Muscle layer of duodenum (tissue), 2 donors: ENCODE measurements at regions not wholly inside any gene's neighbourhood (a gene's known extent, or its start where the extent isn't known, plus 50 kb on each side); places are given as distances from the start of the nearest gene placed in this dataset.

Experiments used
- H3K27ac ChIP-seq: one replicate; pipeline ENCODE4 v1.7.0; 2013; ENCODE audit warnings: mild to moderate bottlenecking, low read length
- H3K27me3 ChIP-seq: one replicate; pipeline ENCODE4 v1.7.0; 2013; ENCODE audit warnings: low read depth, mild to moderate bottlenecking, control low read depth, low read length
- H3K36me3 ChIP-seq, 2 donors: one replicate each; pipeline ENCODE4 v1.7.0; 2013; ENCODE audit warnings: low read length in 2 of 2, control low read depth in 1 of 2, mild to moderate bottlenecking in 1 of 2; ENCODE audit not compliant: insufficient read depth in 2 of 2, control insufficient read depth in 1 of 2
- H3K4me1 ChIP-seq, 2 donors: one replicate each; pipeline ENCODE4 v1.7.0; 2013; ENCODE audit warnings: low read length in 2 of 2, mild to moderate bottlenecking in 2 of 2, control low read depth in 1 of 2, moderate library complexity in 1 of 2; ENCODE audit not compliant: insufficient read depth in 2 of 2, control insufficient read depth in 1 of 2
- H3K4me3 ChIP-seq, 2 donors: one replicate each; pipeline ENCODE4 v1.7.0; 2013; ENCODE audit warnings: low read length in 2 of 2, low read depth in 1 of 2, mild to moderate bottlenecking in 1 of 2
- H3K9me3 ChIP-seq, 2 donors: one replicate each; pipeline ENCODE4 v1.7.0; 2013; ENCODE audit warnings: low read length in 2 of 2, control low read depth in 1 of 2, mild to moderate bottlenecking in 1 of 2; ENCODE audit not compliant: control insufficient read depth in 1 of 2
- donor health status: healthy.

DNA sequence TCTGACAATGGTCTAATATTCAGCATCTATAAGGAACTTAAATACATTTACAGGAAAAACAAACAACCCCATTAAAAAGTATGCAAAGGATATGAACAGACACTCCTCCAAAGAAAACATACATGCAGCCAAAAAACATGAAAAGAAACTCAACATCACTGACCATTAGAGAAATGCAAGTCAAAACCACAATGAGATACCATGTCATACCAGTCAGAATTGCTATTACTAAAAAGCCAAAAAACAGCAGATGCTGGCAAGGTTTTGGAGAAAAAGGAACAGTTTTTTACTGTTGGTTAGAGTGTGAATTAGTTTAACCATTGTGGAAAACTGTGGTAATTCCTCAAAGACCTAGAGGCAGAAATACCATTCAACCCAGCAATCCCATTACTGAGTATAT, 339.0 kb upstream of the ADGRB3 start:
- no peak overlapping the region for H3K27ac ChIP-seq
- H3K4me3 ChIP-seq: no peak overlapping the region
- no peaks in the 10 kb centered on the region for H3K27me3 ChIP-seq
- H3K4me1 ChIP-seq: no peaks in the 10 kb centered on the region
- peaks cover 0 to 2% of the 10 kb centered on the region in 2 donors for H3K9me3 ChIP-seq
- H3K36me3 ChIP-seq: no peaks in the 10 kb centered on the region

DNA sequence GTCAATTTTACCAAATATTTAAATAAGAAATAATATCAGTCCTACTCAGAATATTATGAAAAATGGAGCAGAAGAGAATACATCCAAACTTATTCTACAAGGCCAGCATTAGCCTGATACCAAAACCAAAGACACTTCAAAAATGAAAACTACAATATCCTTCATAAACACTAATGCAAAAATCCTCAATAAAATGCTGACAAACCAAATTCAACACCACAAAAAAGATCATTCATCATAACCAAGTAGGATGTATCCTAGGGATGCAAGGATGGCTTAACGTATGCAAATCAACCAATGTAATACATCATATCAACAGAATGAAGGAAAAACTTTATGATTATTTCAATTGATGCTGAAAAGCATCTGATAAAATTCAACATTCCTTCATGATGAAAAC, 352.4 kb upstream of the ADGRB3 start:
- no peak overlapping the region for H3K4me3 ChIP-seq
- no peaks in the 10 kb centered on the region for H3K4me1 ChIP-seq

DNA sequence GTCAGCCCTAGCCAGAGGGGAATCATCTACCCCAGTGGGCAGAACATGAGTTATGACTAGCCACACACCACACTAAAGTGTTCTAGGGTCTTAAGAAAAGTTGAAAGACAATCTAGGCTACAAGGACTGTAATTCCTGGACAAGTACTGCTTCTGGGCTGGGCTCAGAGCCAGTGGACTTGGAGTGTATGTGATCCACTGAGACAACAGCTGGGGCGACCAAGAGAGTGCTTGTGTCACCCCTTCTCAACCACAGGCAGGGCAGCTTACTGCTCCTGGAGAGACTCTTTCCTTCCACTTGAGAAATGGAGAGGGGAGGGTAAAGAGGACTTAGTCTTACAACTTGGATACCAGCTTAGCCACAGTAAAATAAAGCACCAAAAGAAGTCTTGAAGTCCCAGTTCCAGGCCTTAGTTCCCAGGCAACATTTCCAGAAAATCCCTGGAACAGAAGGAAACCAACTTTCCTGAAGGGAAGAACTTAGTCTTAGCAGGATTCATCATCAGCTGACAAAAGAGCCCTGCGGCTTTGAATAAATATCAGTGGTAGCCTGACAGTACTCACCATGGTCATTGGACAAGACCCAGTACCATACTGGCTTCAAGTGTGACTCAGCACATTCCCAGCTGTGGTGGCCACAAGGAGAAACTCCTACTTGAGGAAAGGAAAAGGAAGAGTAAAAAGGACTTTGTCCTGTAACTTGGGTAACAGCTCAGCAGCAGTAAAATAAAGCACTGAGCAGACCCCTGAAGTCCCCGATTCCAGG, 355.1 kb upstream of the ADGRB3 start:
- no peaks in the 10 kb centered on the region for H3K4me1 ChIP-seq
- H3K4me3 ChIP-seq: no peak overlapping the region
- H3K9me3 ChIP-seq: peaks cover 0 to 5% of the 10 kb centered on the region in 2 donors
- H3K27ac ChIP-seq: no peak overlapping the region
- no peaks in the 10 kb centered on the region for H3K27me3 ChIP-seq
- no peaks in the 10 kb centered on the region for H3K36me3 ChIP-seq

More for the DNA sequence above, 352.4 kb upstream of the ADGRB3 start:
- H3K27ac ChIP-seq: no peak overlapping the region
- H3K36me3 ChIP-seq: no peaks in the 10 kb centered on the region
- H3K9me3 ChIP-seq: peaks cover 0 to 5% of the 10 kb centered on the region in 2 donors
- no peaks in the 10 kb centered on the region for H3K27me3 ChIP-seq

GRCh38 chr6:68273297-68273696, 361.8 kb upstream of the ADGRB3 start:
- H3K4me1 ChIP-seq: no peaks in the 10 kb centered on the region
- H3K9me3 ChIP-seq: peaks cover 0 to 2% of the 10 kb centered on the region in 2 donors
- H3K36me3 ChIP-seq: no peaks in the 10 kb centered on the region
- H3K27ac ChIP-seq: no peak overlapping the region
- no peak overlapping the region for H3K4me3 ChIP-seq
- H3K27me3 ChIP-seq: no peaks in the 10 kb centered on the region

DNA sequence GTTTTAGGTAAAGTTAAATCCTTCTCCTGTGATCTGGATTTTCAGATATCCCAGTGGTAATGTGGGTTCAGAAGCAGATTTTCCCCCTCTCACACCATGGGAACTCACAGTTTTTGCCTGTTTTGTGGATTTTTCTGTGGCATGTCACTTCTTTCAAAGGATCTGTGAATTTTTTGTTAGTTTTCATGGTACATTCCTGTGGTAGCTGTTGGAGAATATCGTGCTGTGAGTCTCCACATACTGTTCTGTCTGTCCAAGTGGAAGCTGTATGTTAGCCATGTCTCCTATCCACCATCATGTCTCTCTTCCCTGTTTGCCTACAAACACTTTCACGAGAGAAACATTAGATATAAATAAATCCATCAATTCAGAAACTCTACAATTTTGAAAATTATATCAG, 378.7 kb upstream of the ADGRB3 start:
- H3K4me3 ChIP-seq: no peak overlapping the region
- no peaks in the 10 kb centered on the region for H3K4me1 ChIP-seq
- H3K27ac ChIP-seq: no peak overlapping the region
- H3K9me3 ChIP-seq: peaks cover 0 to 7% of the 10 kb centered on the region in 2 donors
- no peaks in the 10 kb centered on the region for H3K36me3 ChIP-seq
- no peaks in the 10 kb centered on the region for H3K27me3 ChIP-seq

DNA sequence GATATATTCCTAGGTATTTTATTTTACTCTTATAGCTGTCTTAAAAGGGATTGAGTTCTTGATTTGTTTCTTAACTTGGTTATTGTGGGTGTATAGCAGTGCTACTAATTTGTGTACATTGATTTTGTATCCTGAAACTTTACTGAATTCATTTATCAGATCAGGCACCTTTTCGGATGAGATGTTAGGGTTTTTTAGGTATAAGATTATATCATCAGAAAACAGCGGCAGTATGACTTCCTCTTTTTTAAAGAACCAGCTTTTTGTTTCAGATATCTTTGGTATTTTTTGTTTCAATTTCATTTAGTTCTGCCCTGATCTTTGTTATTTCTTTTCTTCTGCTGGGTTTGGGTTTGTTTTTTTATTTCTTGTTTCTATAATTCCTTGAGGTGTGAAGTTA, 382.4 kb upstream of the ADGRB3 start:
- no peak overlapping the region for H3K27ac ChIP-seq
- no peaks in the 10 kb centered on the region for H3K27me3 ChIP-seq
- no peaks in the 10 kb centered on the region for H3K4me1 ChIP-seq
- no peak overlapping the region for H3K4me3 ChIP-seq
- H3K36me3 ChIP-seq: no peaks in the 10 kb centered on the region
- H3K9me3 ChIP-seq: peaks cover 0 to 11% of the 10 kb centered on the region in 2 donors

GRCh38 chr6:68247782-68248181, 387.3 kb upstream of the ADGRB3 start:
- Histone ChIP-seq H3K4me3 (no peak overlapping the region), H3K27ac (no peak overlapping the region), H3K36me3 (no peaks in the 10 kb centered on the region), H3K4me1 (no peaks in the 10 kb centered on the region), H3K27me3 (no peaks in the 10 kb centered on the region), H3K9me3 (peaks cover 0 to 4% of the 10 kb centered on the region in 2 donors)

GRCh38 chr6:68240726-68241125, 394.4 kb upstream of the ADGRB3 start:
- Histone ChIP-seq H3K4me3 (no peak overlapping the region), H3K9me3 (no peaks in the 10 kb centered on the region), H3K27me3 (no peaks in the 10 kb centered on the region), H3K4me1 (no peaks in the 10 kb centered on the region), H3K36me3 (no peaks in the 10 kb centered on the region), H3K27ac (no peak overlapping the region)

GRCh38 chr6:68239034-68239433, 396.0 kb upstream of the ADGRB3 start:
- no peaks in the 10 kb centered on the region for H3K9me3 ChIP-seq
- no peak overlapping the region for H3K4me3 ChIP-seq
- H3K27me3 ChIP-seq: no peaks in the 10 kb centered on the region
- no peaks in the 10 kb centered on the region for H3K36me3 ChIP-seq
- no peak overlapping the region for H3K27ac ChIP-seq
- no peaks in the 10 kb centered on the region for H3K4me1 ChIP-seq

DNA sequence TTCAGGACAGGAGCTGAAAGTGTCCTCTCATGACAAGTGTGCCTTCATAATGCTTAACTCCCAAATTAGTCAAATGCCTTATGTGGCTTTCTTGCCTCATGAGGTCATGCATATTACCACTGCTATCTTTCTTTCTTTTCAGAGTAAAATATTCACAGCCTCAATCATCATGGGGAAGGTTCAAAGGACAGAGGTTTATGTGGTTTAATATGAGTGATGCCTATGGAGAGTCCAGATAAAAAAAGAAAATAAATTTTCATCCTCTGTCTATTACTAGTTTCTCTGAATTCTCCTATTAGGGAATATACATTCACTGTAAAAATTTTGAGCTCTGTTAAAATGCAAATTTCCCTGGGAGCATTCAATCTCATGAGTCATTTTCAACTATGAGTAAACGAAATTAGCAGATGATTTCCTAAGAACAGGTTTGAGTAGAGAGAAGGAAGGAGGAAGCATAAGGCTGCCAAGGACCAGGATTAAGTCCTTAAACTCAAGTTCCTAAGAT, 396.9 kb upstream of the ADGRB3 start:
- H3K27me3 ChIP-seq: no peaks in the 10 kb centered on the region
- no peak overlapping the region for H3K4me3 ChIP-seq
- no peak overlapping the region for H3K27ac ChIP-seq
- no peaks in the 10 kb centered on the region for H3K4me1 ChIP-seq
- H3K9me3 ChIP-seq: no peaks in the 10 kb centered on the region
- no peaks in the 10 kb centered on the region for H3K36me3 ChIP-seq

DNA sequence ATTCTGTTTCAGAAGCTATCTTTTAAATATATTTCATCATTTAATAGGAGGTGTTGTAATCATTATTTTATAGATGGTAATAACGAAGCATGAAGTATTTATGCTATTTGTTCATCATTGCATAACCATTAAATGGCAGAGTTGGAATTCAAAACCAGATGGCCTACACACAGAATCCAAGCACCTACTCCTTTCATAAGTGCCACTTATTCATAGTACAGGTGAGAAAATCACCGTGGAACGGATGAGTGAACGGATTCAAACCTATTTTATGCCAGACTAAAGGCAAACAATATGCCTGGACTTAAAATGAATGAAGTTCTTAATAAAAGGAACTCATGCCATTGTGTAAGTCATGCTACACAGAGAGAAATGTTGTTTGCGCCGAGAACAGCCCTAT, 397.9 kb upstream of the ADGRB3 start:
- Histone ChIP-seq H3K4me1 (no peaks in the 10 kb centered on the region), H3K4me3 (no peak overlapping the region), H3K9me3 (no peaks in the 10 kb centered on the region), H3K27ac (no peak overlapping the region), H3K36me3 (no peaks in the 10 kb centered on the region), H3K27me3 (no peaks in the 10 kb centered on the region)

GRCh38 chr6:68235326-68235784, 399.7 kb upstream of the ADGRB3 start:
- Histone ChIP-seq H3K4me3 (no peak overlapping the region), H3K36me3 (no peaks in the 10 kb centered on the region), H3K4me1 (no peaks in the 10 kb centered on the region), H3K27ac (no peak overlapping the region), H3K27me3 (no peaks in the 10 kb centered on the region), H3K9me3 (no peaks in the 10 kb centered on the region)
